ENCODE measurements at regions not wholly inside any gene's neighbourhood (a gene's known extent, or its start where the extent isn't known, plus 50 kb on each side); places are given as distances from the start of the nearest gene placed in this dataset.

GRCh38 chr15:26103002-26103404 is 239.9 kb upstream of the ATP10A start:
- Histone ChIP-seq H3K36me3 (ENCODE audit: control insufficient read depth in 3 of 3, insufficient read depth in 3 of 3, low read length in 3 of 3) (no peaks in the 10 kb centered on the region), H3K27me3 (ENCODE audit: control insufficient read depth in 3 of 3, insufficient read depth in 3 of 3, low read length in 3 of 3) (no peaks in the 10 kb centered on the region), H3K4me1 (ENCODE audit: control insufficient read depth in 3 of 3, insufficient read depth in 3 of 3, low read length in 3 of 3) (peaks cover 0 to 2% (median 0%) of the 10 kb centered on the region in 3 donors), H3K27ac (ENCODE audit: low read depth, low read length) (peak overlapping the region; percentile 17), H3K9me3 (ENCODE audit: control insufficient read depth in 3 of 3, low read length in 3 of 3) (peaks cover 0 to 5% (median 0%) of the 10 kb centered on the region in 3 donors), H3K4me3 (ENCODE audit: low read length in 3 of 3) (no peak overlapping the region), H3K9ac (ENCODE audit: low read depth in 1 of 3, low read length in 3 of 3) (no peak overlapping the region)

GRCh38 chr15:26102365-26102764 is 239.2 kb upstream of the ATP10A start:
- Histone ChIP-seq H3K36me3 (ENCODE audit: control insufficient read depth in 3 of 3, insufficient read depth in 3 of 3, low read length in 3 of 3) (no peaks in the 10 kb centered on the region), H3K4me1 (ENCODE audit: control insufficient read depth in 3 of 3, insufficient read depth in 3 of 3, low read length in 3 of 3) (peaks cover 0 to 2% (median 0%) of the 10 kb centered on the region in 3 donors), H3K9ac (ENCODE audit: low read depth in 1 of 3, low read length in 3 of 3) (no peak overlapping the region), H3K9me3 (ENCODE audit: control insufficient read depth in 3 of 3, low read length in 3 of 3) (peaks cover 0 to 5% (median 0%) of the 10 kb centered on the region in 3 donors), H3K27ac (ENCODE audit: low read depth, low read length) (no peak overlapping the region), H3K27me3 (ENCODE audit: control insufficient read depth in 3 of 3, insufficient read depth in 3 of 3, low read length in 3 of 3) (no peaks in the 10 kb centered on the region), H3K4me3 (ENCODE audit: low read length in 3 of 3) (no peak overlapping the region)

- Histone ChIP-seq H3K9me3 (ENCODE audit: control insufficient read depth in 3 of 3, low read length in 3 of 3) (peaks cover 0 to under 1% (median 0%) of the 10 kb centered on the region in 3 donors), H3K27ac (ENCODE audit: low read depth, low read length) (no peak overlapping the region), H3K9ac (ENCODE audit: low read depth in 1 of 3, low read length in 3 of 3) (no peak overlapping the region), H3K4me3 (ENCODE audit: low read length in 3 of 3) (no peak overlapping the region), H3K4me1 (ENCODE audit: control insufficient read depth in 3 of 3, insufficient read depth in 3 of 3, low read length in 3 of 3) (peaks cover 0 to 2% (median 0%) of the 10 kb centered on the region in 3 donors), H3K27me3 (ENCODE audit: control insufficient read depth in 3 of 3, insufficient read depth in 3 of 3, low read length in 3 of 3) (no peaks in the 10 kb centered on the region), H3K36me3 (ENCODE audit: control insufficient read depth in 3 of 3, insufficient read depth in 3 of 3, low read length in 3 of 3) (no peaks in the 10 kb centered on the region)
Measured at GRCh38 chr15:26101443-26101842, 238.3 kb upstream of the ATP10A start.

- Histone ChIP-seq H3K27ac (ENCODE audit: low read depth, low read length) (no peak overlapping the region), H3K9me3 (ENCODE audit: control insufficient read depth in 3 of 3, low read length in 3 of 3) (no peaks in the 10 kb centered on the region)
Measured at GRCh38 chr15:26098801-26099200, 235.7 kb upstream of the ATP10A start.

GRCh38 chr15:26097216-26097615 is 234.1 kb upstream of the ATP10A start:
- Histone ChIP-seq H3K4me3 (ENCODE audit: low read length in 3 of 3) (no peak overlapping the region), H3K27me3 (ENCODE audit: control insufficient read depth in 3 of 3, insufficient read depth in 3 of 3, low read length in 3 of 3) (peaks cover 0 to 3% (median 0%) of the 10 kb centered on the region in 3 donors), H3K9ac (ENCODE audit: low read depth in 1 of 3, low read length in 3 of 3) (no peak overlapping the region), H3K9me3 (ENCODE audit: control insufficient read depth in 3 of 3, low read length in 3 of 3) (no peaks in the 10 kb centered on the region), H3K27ac (ENCODE audit: low read depth, low read length) (no peak overlapping the region), H3K36me3 (ENCODE audit: control insufficient read depth in 3 of 3, insufficient read depth in 3 of 3, low read length in 3 of 3) (no peaks in the 10 kb centered on the region), H3K4me1 (ENCODE audit: control insufficient read depth in 3 of 3, insufficient read depth in 3 of 3, low read length in 3 of 3) (no peaks in the 10 kb centered on the region)

More at GRCh38 chr15:26098801-26099200, 235.7 kb upstream of the ATP10A start:
- H3K4me3 ChIP-seq (ENCODE audit: low read length in 3 of 3): no peak overlapping the region
- no peak overlapping the region for H3K9ac ChIP-seq (ENCODE audit: low read depth in 1 of 3, low read length in 3 of 3)
- peaks cover 0 to 3% (median 0%) of the 10 kb centered on the region in 3 donors for H3K27me3 ChIP-seq (ENCODE audit: control insufficient read depth in 3 of 3, insufficient read depth in 3 of 3, low read length in 3 of 3)
- H3K36me3 ChIP-seq (ENCODE audit: control insufficient read depth in 3 of 3, insufficient read depth in 3 of 3, low read length in 3 of 3): no peaks in the 10 kb centered on the region
- peaks cover 0 to 2% (median 0%) of the 10 kb centered on the region in 3 donors for H3K4me1 ChIP-seq (ENCODE audit: control insufficient read depth in 3 of 3, insufficient read depth in 3 of 3, low read length in 3 of 3)

GRCh38 chr15:26096581-26096980 is 233.5 kb upstream of the ATP10A start:
- Histone ChIP-seq H3K27me3 (ENCODE audit: control insufficient read depth in 3 of 3, insufficient read depth in 3 of 3, low read length in 3 of 3) (peaks cover 0 to 3% (median 0%) of the 10 kb centered on the region in 3 donors), H3K4me3 (ENCODE audit: low read length in 3 of 3) (no peak overlapping the region), H3K4me1 (ENCODE audit: control insufficient read depth in 3 of 3, insufficient read depth in 3 of 3, low read length in 3 of 3) (no peaks in the 10 kb centered on the region)

GRCh38 chr15:26095710-26096330 is 232.7 kb upstream of the ATP10A start:
- H3K27ac ChIP-seq (ENCODE audit: low read depth, low read length): no peak overlapping the region
- H3K4me3 ChIP-seq (ENCODE audit: low read length in 3 of 3): no peak overlapping the region
- no peak overlapping the region for H3K9ac ChIP-seq (ENCODE audit: low read depth in 1 of 3, low read length in 3 of 3)
- no peaks in the 10 kb centered on the region for H3K9me3 ChIP-seq (ENCODE audit: control insufficient read depth in 3 of 3, low read length in 3 of 3)
- no peaks in the 10 kb centered on the region for H3K36me3 ChIP-seq (ENCODE audit: control insufficient read depth in 3 of 3, insufficient read depth in 3 of 3, low read length in 3 of 3)
- no peaks in the 10 kb centered on the region for H3K4me1 ChIP-seq (ENCODE audit: control insufficient read depth in 3 of 3, insufficient read depth in 3 of 3, low read length in 3 of 3)
- H3K27me3 ChIP-seq (ENCODE audit: control insufficient read depth in 3 of 3, insufficient read depth in 3 of 3, low read length in 3 of 3): peaks cover 0 to 3% (median 0%) of the 10 kb centered on the region in 3 donors

More at GRCh38 chr15:26096581-26096980, 233.5 kb upstream of the ATP10A start:
- Histone ChIP-seq H3K27ac (ENCODE audit: low read depth, low read length) (no peak overlapping the region), H3K36me3 (ENCODE audit: control insufficient read depth in 3 of 3, insufficient read depth in 3 of 3, low read length in 3 of 3) (no peaks in the 10 kb centered on the region), H3K9ac (ENCODE audit: low read depth in 1 of 3, low read length in 3 of 3) (no peak overlapping the region), H3K9me3 (ENCODE audit: control insufficient read depth in 3 of 3, low read length in 3 of 3) (no peaks in the 10 kb centered on the region)

GRCh38 chr15:26091184-26091583 is 228.1 kb upstream of the ATP10A start:
- no peak overlapping the region for H3K9ac ChIP-seq (ENCODE audit: low read depth in 1 of 3, low read length in 3 of 3)

GRCh38 chr15:26087881-26088280 is 224.8 kb upstream of the ATP10A start:
- Histone ChIP-seq H3K9ac (ENCODE audit: low read depth in 1 of 3, low read length in 3 of 3) (no peak overlapping the region), H3K4me3 (ENCODE audit: low read length in 3 of 3) (no peak overlapping the region), H3K36me3 (ENCODE audit: control insufficient read depth in 3 of 3, insufficient read depth in 3 of 3, low read length in 3 of 3) (no peaks in the 10 kb centered on the region), H3K4me1 (ENCODE audit: control insufficient read depth in 3 of 3, insufficient read depth in 3 of 3, low read length in 3 of 3) (peaks cover 0 to 4% (median 2%) of the 10 kb centered on the region in 3 donors), H3K27ac (ENCODE audit: low read depth, low read length) (no peak overlapping the region), H3K27me3 (ENCODE audit: control insufficient read depth in 3 of 3, insufficient read depth in 3 of 3, low read length in 3 of 3) (no peaks in the 10 kb centered on the region), H3K9me3 (ENCODE audit: control insufficient read depth in 3 of 3, low read length in 3 of 3) (no peaks in the 10 kb centered on the region)

More at GRCh38 chr15:26091184-26091583, 228.1 kb upstream of the ATP10A start:
- Histone ChIP-seq H3K27me3 (ENCODE audit: control insufficient read depth in 3 of 3, insufficient read depth in 3 of 3, low read length in 3 of 3) (peaks cover 0 to 3% (median 0%) of the 10 kb centered on the region in 3 donors), H3K27ac (ENCODE audit: low read depth, low read length) (no peak overlapping the region), H3K4me3 (ENCODE audit: low read length in 3 of 3) (no peak overlapping the region), H3K4me1 (ENCODE audit: control insufficient read depth in 3 of 3, insufficient read depth in 3 of 3, low read length in 3 of 3) (no peaks in the 10 kb centered on the region), H3K9me3 (ENCODE audit: control insufficient read depth in 3 of 3, low read length in 3 of 3) (no peaks in the 10 kb centered on the region), H3K36me3 (ENCODE audit: control insufficient read depth in 3 of 3, insufficient read depth in 3 of 3, low read length in 3 of 3) (no peaks in the 10 kb centered on the region)

- H3K9me3 ChIP-seq (ENCODE audit: control insufficient read depth in 3 of 3, low read length in 3 of 3): no peaks in the 10 kb centered on the region
- H3K27ac ChIP-seq (ENCODE audit: low read depth, low read length): no peak overlapping the region
- no peaks in the 10 kb centered on the region for H3K27me3 ChIP-seq (ENCODE audit: control insufficient read depth in 3 of 3, insufficient read depth in 3 of 3, low read length in 3 of 3)
- H3K4me1 ChIP-seq (ENCODE audit: control insufficient read depth in 3 of 3, insufficient read depth in 3 of 3, low read length in 3 of 3): peaks cover 0 to 8% (median 3%) of the 10 kb centered on the region in 3 donors
- H3K4me3 ChIP-seq (ENCODE audit: low read length in 3 of 3): no peak overlapping the region
- no peaks in the 10 kb centered on the region for H3K36me3 ChIP-seq (ENCODE audit: control insufficient read depth in 3 of 3, insufficient read depth in 3 of 3, low read length in 3 of 3)
- no peak overlapping the region for H3K9ac ChIP-seq (ENCODE audit: low read depth in 1 of 3, low read length in 3 of 3)
Measured at GRCh38 chr15:26087395-26087794, 224.3 kb upstream of the ATP10A start.
